Embryonic facial prominence (tissue), 1 donor: ENCODE measurements at regions not wholly inside any gene's neighbourhood (a gene's known extent, or its start where the extent isn't known, plus 50 kb on each side); places are given as distances from the start of the nearest gene placed in this dataset.

Experiments used
- DNase-seq: peaks from one replicate; pipeline ENCODE4 v3.0.0-alpha.2; 2016; ENCODE audit errors: extremely low spot score

- DNase-seq: no peak
Observed at GRCh38 chr1:224486801-224487583, 52.4 kb upstream of the WDR26 start.

GRCh38 chr1:224488806-224489499, 54.4 kb upstream of the WDR26 start:
- no peak for DNase-seq

- no peak for DNase-seq
Observed at GRCh38 chr1:224489534-224490365, 55.2 kb upstream of the WDR26 start.

- no peak for DNase-seq
Observed at GRCh38 chr1:224490549-224491537, 56.2 kb upstream of the WDR26 start.

- no peak for DNase-seq
Observed at GRCh38 chr1:224492015-224492414, 57.4 kb upstream of the WDR26 start.

GRCh38 chr1:224492632-224493031, 58.0 kb upstream of the WDR26 start:
- DNase-seq: no peak

- DNase-seq: no peak
Observed at GRCh38 chr1:224493269-224493668, 58.7 kb upstream of the WDR26 start.

- no peak for DNase-seq
Observed at GRCh38 chr1:224494343-224494742, 59.7 kb upstream of the WDR26 start.

- DNase-seq: no peak
Observed at GRCh38 chr1:224495866-224496265, 61.3 kb upstream of the WDR26 start.

GRCh38 chr1:224496826-224497225, 62.2 kb upstream of the WDR26 start:
- no peak for DNase-seq

- DNase-seq: no peak
Observed at GRCh38 chr1:224497714-224498573, 63.3 kb upstream of the WDR26 start.

GRCh38 chr1:224498574-224499170, 64.1 kb upstream of the WDR26 start:
- no peak for DNase-seq

GRCh38 chr1:224499204-224499603, 64.6 kb upstream of the WDR26 start:
- no peak for DNase-seq

GRCh38 chr1:224500796-224501195, 66.2 kb upstream of the WDR26 start:
- DNase-seq: no peak

GRCh38 chr1:224501836-224502235, 67.2 kb upstream of the WDR26 start:
- DNase-seq: no peak

- DNase-seq: no peak
Observed at GRCh38 chr1:224502459-224503160, 68.0 kb upstream of the WDR26 start.

GRCh38 chr1:224503161-224504118, 68.8 kb upstream of the WDR26 start:
- DNase-seq: peak; percentile 30
